ENCODE measurements at regions not wholly inside any gene's neighbourhood (a gene's known extent, or its start where the extent isn't known, plus 50 kb on each side); places are given as distances from the start of the nearest gene placed in this dataset.

GRCh38 chr9:88696501-88696900, 161.5 kb downstream of the NXNL2 start:
- no peak for TF ChIP-seq CTCF (IDR thresholded peaks at IDR 0.05)
- no peak for TF ChIP-seq POLR2AphosphoS5 (IDR thresholded peaks at IDR 0.05)
- no peak for TF ChIP-seq EP300 (IDR thresholded peaks at IDR 0.05)
